ENCODE measurements at regions not wholly inside any gene's neighbourhood (a gene's known extent, or its start where the extent isn't known, plus 50 kb on each side); places are given as distances from the start of the nearest gene placed in this dataset.

GRCh38 chr5:152337484-152337883 lies 67.6 kb downstream of the NMUR2 start:
- Histone ChIP-seq H3K4me1 (no peaks in the 10 kb centered on the region), H3K4me2 (ENCODE audit: low read length) (no peak overlapping the region), H3K27ac (no peak overlapping the region), H3K9me3 (ENCODE audit: control insufficient read depth, low read length) (no peaks in the 10 kb centered on the region), H3K36me3 (ENCODE audit: control insufficient read depth, insufficient read depth, low read length) (no peaks in the 10 kb centered on the region), H3K79me2 (no peaks in the 10 kb centered on the region), H3K27me3 (ENCODE audit: control insufficient read depth, insufficient read depth, low read length) (no peaks in the 10 kb centered on the region), H3K9ac (no peak overlapping the region), H3K4me3 (ENCODE audit: low read depth, low read length) (no peak overlapping the region), H2AFZ (no peak overlapping the region)
- TF ChIP-seq, protein P1, sequence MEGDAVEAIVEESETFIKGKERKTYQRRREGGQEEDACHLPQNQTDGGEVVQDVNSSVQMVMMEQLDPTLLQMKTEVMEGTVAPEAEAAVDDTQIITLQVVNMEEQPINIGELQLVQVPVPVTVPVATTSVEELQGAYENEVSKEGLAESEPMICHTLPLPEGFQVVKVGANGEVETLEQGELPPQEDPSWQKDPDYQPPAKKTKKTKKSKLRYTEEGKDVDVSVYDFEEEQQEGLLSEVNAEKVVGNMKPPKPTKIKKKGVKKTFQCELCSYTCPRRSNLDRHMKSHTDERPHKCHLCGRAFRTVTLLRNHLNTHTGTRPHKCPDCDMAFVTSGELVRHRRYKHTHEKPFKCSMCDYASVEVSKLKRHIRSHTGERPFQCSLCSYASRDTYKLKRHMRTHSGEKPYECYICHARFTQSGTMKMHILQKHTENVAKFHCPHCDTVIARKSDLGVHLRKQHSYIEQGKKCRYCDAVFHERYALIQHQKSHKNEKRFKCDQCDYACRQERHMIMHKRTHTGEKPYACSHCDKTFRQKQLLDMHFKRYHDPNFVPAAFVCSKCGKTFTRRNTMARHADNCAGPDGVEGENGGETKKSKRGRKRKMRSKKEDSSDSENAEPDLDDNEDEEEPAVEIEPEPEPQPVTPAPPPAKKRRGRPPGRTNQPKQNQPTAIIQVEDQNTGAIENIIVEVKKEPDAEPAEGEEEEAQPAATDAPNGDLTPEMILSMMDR (IDR thresholded peaks at IDR 0.05): no peak

GRCh38 chr5:152335461-152335860 lies 69.6 kb downstream of the NMUR2 start:
- no peaks in the 10 kb centered on the region for H3K27me3 ChIP-seq (ENCODE audit: control insufficient read depth, insufficient read depth, low read length)
- peaks cover 2% of the 10 kb centered on the region for H3K4me1 ChIP-seq
- H3K4me3 ChIP-seq (ENCODE audit: low read depth, low read length): no peak overlapping the region
- no peaks in the 10 kb centered on the region for H3K79me2 ChIP-seq
- H3K36me3 ChIP-seq (ENCODE audit: control insufficient read depth, insufficient read depth, low read length): no peaks in the 10 kb centered on the region
- H3K9me3 ChIP-seq (ENCODE audit: control insufficient read depth, low read length): no peaks in the 10 kb centered on the region
- H3K9ac ChIP-seq: no peak overlapping the region
- H2AFZ ChIP-seq: no peak overlapping the region
- H3K4me2 ChIP-seq (ENCODE audit: low read length): no peak overlapping the region
- no peak overlapping the region for H3K27ac ChIP-seq
- TF ChIP-seq, protein P1 (IDR thresholded peaks at IDR 0.05): no peak

GRCh38 chr5:152332716-152333460 lies 72.2 kb downstream of the NMUR2 start:
- H3K79me2 ChIP-seq: no peaks in the 10 kb centered on the region
- H3K36me3 ChIP-seq (ENCODE audit: control insufficient read depth, insufficient read depth, low read length): no peaks in the 10 kb centered on the region
- H3K9ac ChIP-seq: no peak overlapping the region
- no peak overlapping the region for H3K4me2 ChIP-seq (ENCODE audit: low read length)
- H3K4me1 ChIP-seq: peaks cover 2% of the 10 kb centered on the region
- no peaks in the 10 kb centered on the region for H3K27me3 ChIP-seq (ENCODE audit: control insufficient read depth, insufficient read depth, low read length)
- no peak overlapping the region for H2AFZ ChIP-seq
- no peak overlapping the region for H3K4me3 ChIP-seq (ENCODE audit: low read depth, low read length)
- H3K9me3 ChIP-seq (ENCODE audit: control insufficient read depth, low read length): no peaks in the 10 kb centered on the region
- no peak overlapping the region for H3K27ac ChIP-seq
- TF ChIP-seq, protein P1 (IDR thresholded peaks at IDR 0.05): no peak

DNA sequence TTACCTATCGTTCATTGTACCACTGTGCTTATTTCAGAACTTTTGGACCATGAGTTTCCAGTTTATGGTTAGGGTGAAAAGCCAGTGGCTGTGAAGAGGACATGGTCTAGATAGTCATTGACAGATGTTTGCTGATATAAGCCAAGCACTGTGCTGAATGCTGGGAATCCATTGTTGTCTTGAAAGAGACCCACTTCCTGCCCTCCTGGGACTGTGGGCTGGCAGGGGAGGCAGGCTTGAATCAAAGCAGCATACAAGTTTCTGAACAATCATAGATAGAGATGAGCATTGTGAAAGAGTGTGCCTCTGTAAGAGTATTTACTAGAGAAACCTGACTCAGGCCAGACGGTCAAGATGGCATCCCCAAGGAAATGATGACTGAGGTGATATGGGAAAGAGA lies 73.4 kb downstream of the NMUR2 start:
- Histone ChIP-seq H3K27me3 (ENCODE audit: control insufficient read depth, insufficient read depth, low read length) (no peaks in the 10 kb centered on the region), H3K4me3 (ENCODE audit: low read depth, low read length) (no peak overlapping the region), H3K9ac (no peak overlapping the region), H2AFZ (no peak overlapping the region), H3K4me1 (peaks cover 2% of the 10 kb centered on the region), H3K27ac (no peak overlapping the region), H3K36me3 (ENCODE audit: control insufficient read depth, insufficient read depth, low read length) (no peaks in the 10 kb centered on the region), H3K79me2 (no peaks in the 10 kb centered on the region), H3K9me3 (ENCODE audit: control insufficient read depth, low read length) (no peaks in the 10 kb centered on the region), H3K4me2 (ENCODE audit: low read length) (no peak overlapping the region)
- TF ChIP-seq, protein P1 (IDR thresholded peaks at IDR 0.05): no peak

GRCh38 chr5:152331006-152331405 lies 74.1 kb downstream of the NMUR2 start:
- H3K27ac ChIP-seq: no peak overlapping the region
- H3K79me2 ChIP-seq: no peaks in the 10 kb centered on the region
- H2AFZ ChIP-seq: no peak overlapping the region
- no peaks in the 10 kb centered on the region for H3K27me3 ChIP-seq (ENCODE audit: control insufficient read depth, insufficient read depth, low read length)
- TF ChIP-seq, protein P1 (IDR thresholded peaks at IDR 0.05): no peak
- H3K9me3 ChIP-seq (ENCODE audit: control insufficient read depth, low read length): no peaks in the 10 kb centered on the region
- H3K4me1 ChIP-seq: peaks cover 2% of the 10 kb centered on the region
- no peaks in the 10 kb centered on the region for H3K36me3 ChIP-seq (ENCODE audit: control insufficient read depth, insufficient read depth, low read length)
- no peak overlapping the region for H3K4me3 ChIP-seq (ENCODE audit: low read depth, low read length)
- H3K4me2 ChIP-seq (ENCODE audit: low read length): no peak overlapping the region
- no peak overlapping the region for H3K9ac ChIP-seq
